KOPT-K1 (cell line): ENCODE measurements at regions not wholly inside any gene's neighbourhood (a gene's known extent, or its start where the extent isn't known, plus 50 kb on each side); places are given as distances from the start of the nearest gene placed in this dataset.
A peak's percentile ranks its signal among the peaks of the same experiment; 100 is the strongest.
"Not testable (repeated sequence)": the region's sequence is repeated elsewhere in the genome, so short reads cannot be mapped to it uniquely, and the experiment has no call there.

Source experiments
- H3K27ac ChIP-seq: fragments of 200-600 bp; sonication (generic); 2 replicates; pipeline ENCODE4 v1.5.1; 2016; ENCODE audit warnings: antibody characterized with exemption, mild to moderate bottlenecking, low read depth, low read length; ENCODE audit not compliant: poor library complexity, severe bottlenecking
- H3K36me3 ChIP-seq: fragments of 200-600 bp; sonication (generic); 2 replicates; pipeline ENCODE4 v1.5.1; 2017; ENCODE audit warnings: antibody characterized with exemption, mild to moderate bottlenecking, low read length, moderate library complexity; ENCODE audit not compliant: insufficient read depth
- H3K9me3 ChIP-seq: fragments of 200-600 bp; sonication (generic); 2 replicates; pipeline ENCODE4 v1.5.1; 2017; ENCODE audit warnings: antibody characterized with exemption, low read length, mild to moderate bottlenecking; ENCODE audit not compliant: insufficient read depth, poor library complexity, severe bottlenecking

DNA sequence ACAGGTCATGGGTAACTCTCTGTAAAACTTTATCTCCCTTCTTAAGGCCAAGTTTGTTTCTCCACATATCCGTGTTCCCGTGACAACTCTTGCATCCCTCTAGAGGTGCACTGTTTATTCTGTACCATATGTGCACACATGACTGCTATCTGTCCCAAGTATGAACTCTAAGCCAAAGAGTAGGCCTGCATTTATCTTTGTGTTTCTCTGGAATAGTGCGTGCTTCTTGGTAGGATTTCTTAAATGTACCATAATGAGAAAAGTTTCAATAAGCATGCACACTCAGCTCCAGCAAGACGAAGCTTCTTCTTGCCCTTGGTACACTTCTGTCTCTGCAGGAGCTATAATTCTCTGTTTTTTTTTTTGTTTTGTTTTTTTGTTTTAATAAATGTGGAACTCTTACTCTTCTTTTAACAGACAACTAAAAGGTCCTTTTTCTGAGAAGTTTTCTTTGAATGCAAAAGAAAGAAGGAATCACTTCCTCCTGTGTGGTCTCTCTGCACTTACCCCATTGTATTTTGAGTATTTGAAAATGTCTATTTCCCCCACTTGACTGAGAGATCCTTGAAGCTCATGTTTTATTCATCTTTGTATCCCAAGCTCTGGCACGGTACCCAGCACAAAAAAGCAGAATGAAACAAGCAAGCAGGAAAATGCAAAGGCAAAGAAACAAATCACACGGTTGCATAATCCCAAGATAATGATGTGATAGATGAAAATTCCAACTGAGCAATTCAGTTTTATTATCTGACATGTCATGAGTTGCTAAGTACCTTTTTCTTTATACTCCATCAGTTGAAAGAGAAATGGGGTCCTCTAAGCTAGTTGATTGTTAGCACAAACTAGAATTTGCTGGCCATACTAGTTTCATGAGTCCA lies 521.9 kb upstream of the BOD1L1 start:
- H3K27ac ChIP-seq: no peak overlapping the region
- no peaks in the 10 kb centered on the region for H3K36me3 ChIP-seq
- no peaks in the 10 kb centered on the region for H3K9me3 ChIP-seq

DNA sequence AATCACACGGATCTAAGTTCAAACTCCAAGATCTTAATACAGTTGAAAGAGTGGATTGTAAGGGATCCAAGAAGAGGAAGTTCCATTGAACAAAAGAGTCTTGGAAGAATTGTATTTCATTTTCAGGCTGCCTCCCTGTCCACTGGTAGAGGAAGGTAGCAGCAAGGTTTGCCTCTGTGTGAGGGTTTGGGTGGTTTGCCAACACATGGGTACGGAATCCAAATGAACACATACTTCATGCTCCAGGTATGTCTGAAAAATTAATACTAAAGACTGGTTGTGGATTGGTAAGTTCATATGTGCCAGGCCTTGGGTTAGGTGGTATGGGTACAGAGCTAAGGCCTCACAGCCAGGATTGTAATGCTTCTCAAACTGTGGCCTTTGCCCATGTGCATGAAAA lies 523.6 kb upstream of the BOD1L1 start:
- Histone ChIP-seq H3K27ac (no peak overlapping the region), H3K36me3 (no peaks in the 10 kb centered on the region), H3K9me3 (no peaks in the 10 kb centered on the region)

DNA sequence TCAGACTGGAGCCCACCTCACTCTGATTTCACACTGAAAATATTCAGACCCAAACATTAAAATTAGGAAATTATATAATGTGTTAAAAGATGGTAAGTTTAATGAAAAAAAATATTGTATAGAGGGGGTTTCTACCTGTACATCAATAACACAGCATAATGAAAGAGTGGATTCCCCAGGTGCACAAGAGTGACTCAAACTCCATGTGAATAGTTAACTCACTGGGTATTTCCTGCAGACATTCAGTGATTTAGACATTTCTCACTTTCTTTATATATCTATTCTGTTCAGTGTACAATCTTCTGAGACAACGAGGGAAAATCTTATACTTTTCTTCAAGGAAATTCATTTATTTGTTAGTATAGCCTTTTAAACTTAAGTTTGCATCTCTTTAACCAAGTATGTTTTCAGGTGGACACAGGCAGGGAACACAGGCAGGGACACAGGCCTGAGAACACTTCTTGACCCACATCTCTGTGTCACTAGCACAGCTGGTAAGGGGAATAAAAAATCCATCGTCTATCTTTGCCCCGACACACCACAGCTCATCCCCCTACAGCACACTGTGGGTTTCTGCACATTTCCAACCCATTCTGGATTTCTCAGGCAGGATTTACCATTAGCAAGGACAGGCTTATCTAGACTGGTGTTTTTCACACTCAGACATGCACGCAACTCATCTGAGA lies 525.5 kb upstream of the BOD1L1 start:
- Histone ChIP-seq H3K36me3 (no peaks in the 10 kb centered on the region), H3K9me3 (no peaks in the 10 kb centered on the region), H3K27ac (no peak overlapping the region)

DNA sequence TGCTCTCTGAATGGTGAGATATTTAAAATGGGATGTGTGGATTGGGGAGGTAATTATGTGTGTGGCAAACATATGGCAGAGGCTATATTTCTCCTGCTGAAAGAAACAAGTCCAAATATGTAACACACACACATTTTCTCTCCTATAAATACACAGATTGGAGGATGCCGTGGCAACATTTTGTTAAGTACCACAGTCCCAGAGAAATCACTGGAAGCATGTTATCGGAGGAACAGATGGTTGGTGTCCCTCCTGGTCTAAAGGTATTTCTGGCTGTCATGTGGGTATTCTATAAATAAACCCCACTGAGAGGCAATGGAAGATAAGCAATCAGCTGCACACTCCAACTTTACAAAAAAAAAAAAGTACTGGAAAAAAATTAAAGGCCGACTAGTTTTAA lies 528.3 kb upstream of the BOD1L1 start:
- no peaks in the 10 kb centered on the region for H3K9me3 ChIP-seq
- H3K36me3 ChIP-seq: no peaks in the 10 kb centered on the region

DNA sequence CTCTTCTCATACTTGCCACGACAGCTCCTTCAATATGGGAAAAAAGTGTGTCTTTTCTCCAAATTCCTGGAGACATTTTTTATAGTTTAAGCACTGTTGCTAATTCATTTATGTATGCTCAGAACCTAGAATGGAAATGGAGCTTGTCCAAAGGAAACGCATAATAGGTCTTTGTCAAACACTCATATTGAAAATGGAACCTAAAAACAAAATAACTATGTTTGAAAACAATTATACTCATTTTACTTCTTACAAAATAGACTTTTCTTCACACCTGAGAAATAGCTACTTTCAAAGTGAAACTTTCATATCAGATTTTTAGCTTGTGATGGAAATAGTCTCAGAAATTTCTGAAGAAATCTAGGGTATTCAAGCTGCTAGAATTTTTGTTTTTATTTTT lies 529.7 kb upstream of the BOD1L1 start:
- Histone ChIP-seq H3K27ac (no peak overlapping the region), H3K9me3 (no peaks in the 10 kb centered on the region), H3K36me3 (no peaks in the 10 kb centered on the region)

More for the DNA sequence above, 528.3 kb upstream of the BOD1L1 start:
- no peak overlapping the region for H3K27ac ChIP-seq

DNA sequence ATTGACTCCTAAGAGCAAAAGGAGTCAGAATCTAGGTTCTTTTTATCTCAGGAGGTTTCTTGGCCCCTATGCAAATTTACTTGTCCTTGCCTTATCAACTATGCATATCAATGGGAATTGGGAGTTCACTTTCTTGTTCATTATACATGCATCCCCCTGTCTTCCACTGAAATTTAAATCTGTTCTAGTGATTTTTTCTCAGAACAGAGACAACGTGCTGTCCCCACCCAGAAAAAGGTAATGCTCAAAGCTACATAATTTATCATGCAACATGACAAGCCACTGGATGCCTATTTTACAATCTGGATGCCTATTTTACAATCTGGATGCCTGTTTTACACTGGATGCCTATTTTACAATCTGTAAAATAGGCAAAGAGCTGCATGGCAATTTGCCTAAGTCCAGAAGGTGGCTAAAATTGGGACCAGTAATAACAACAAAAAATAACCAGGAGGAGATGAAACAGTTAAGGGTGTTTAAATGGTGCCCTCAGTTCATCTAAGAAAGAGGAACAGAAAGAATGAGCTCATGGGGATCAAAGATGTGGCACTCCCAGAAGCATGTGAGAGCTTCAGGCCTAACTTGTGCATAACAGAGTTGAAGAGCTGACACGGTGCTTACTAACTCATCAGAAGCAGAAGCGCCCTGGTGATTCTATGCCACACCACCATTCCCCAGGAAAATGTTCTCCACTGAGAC lies 537.8 kb upstream of the BOD1L1 start:
- Histone ChIP-seq H3K36me3 (no peaks in the 10 kb centered on the region), H3K9me3 (no peaks in the 10 kb centered on the region), H3K27ac (no peak overlapping the region)

DNA sequence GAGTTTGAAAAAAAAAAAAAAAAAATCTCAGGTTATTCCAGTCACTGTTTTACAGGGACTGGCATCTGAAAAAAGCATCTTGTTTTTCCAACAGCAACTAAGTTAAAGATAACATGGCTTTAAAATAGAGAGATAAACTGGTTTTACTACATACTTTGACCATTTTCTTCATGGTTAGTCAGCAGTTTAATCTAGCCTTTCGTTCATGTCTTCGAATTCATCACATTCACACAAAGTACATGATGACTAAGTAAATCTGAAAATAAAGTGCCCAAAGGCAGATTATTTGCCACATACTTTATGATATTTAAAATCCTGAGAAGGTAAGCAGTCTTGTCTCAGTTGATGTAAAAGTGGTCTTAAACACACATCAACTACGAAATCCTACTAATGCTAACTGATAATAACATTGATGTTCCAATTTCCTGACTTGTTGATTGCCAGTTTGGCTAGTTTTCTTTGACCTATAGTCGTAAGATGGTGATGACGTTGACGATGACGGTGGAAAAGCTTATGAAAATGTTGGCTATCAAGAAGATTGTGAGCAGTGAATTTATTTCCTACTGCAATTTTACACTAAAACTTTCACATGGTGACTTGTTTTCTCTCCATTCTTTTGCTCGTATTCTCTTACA lies 540.5 kb upstream of the BOD1L1 start:
- no peaks in the 10 kb centered on the region for H3K9me3 ChIP-seq
- H3K36me3 ChIP-seq: no peaks in the 10 kb centered on the region
- H3K27ac ChIP-seq: no peak overlapping the region

DNA sequence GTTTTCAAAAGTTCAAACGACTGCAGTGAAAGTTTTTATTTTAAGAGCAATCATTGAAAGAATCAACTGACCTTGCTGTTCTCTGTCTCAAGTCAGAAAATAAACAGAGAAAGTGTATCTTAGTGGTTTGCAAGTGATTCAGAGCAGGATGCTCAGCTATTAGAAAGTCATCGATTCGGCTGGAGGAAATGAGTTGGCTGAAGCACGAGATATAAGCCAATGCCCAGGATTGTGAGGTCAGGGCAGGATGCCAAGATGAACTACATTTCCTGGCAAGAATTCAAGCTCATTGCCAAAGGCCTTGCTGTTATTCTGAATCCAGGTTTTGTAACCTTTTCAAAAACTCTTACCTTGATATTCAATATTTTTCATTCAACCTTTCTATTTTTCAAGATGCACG lies 541.4 kb upstream of the BOD1L1 start:
- Histone ChIP-seq H3K36me3 (no peaks in the 10 kb centered on the region), H3K27ac (no peak overlapping the region), H3K9me3 (no peaks in the 10 kb centered on the region)

DNA sequence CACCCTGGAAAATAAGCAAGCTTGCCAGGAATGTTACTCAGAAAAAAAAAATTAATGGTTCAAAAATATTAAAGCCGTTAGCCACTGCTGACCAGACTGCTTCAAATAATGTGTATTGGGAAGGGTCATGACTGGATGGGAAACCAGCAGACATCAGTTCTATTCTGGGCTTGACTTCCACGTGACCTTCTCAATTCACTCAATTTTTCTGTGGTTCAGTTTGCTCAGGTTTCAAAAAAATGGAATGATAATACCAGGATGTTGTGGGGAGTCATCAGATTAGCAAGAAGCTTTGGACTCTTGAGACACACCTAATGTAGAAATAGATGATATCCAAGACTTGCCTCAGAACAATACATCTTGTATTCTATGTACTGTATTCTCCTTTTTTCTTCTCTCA lies 541.9 kb upstream of the BOD1L1 start:
- Histone ChIP-seq H3K36me3 (no peaks in the 10 kb centered on the region), H3K9me3 (no peaks in the 10 kb centered on the region), H3K27ac (no peak overlapping the region)

DNA sequence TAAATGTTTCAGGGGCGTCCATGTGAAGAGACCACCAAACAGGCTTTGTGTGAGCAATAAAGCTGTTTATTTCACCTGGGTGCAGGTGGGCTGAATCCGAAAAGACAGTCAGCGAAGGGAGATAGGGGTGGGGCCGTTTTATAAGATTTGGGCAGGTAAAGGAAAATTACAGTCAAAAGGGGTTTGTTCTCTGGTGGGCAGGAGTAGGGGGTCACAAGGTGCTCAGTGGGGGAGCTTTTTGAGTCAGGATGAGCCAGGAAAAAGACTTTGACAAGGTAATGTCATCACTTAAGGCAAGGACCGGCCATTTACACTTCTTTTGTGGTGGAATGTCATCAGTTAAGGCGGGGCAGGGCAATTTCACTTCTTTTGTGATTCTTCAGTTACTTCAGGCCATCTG lies 542.4 kb upstream of the BOD1L1 start:
- H3K9me3 ChIP-seq, H3K36me3 ChIP-seq, H3K27ac ChIP-seq: not testable (repeated sequence)

DNA sequence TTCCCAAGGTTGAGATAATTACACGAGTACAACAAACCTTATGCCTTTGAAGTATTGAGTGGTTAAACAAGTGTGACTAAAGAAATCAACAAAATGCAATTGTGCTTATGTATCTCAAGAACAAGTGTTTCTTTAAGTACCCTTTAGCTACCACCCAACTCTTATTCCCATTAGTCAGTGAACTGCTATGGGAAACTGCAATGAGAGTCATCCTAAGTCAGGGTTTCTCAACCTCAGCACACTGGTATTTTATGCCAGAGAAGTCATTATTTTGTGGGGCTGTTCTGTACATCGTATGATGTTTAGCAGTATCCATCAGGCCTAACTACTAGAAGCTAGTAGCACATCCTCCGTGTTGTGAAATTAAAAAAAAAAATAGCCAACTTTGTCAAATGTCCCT lies 549.1 kb upstream of the BOD1L1 start:
- no peaks in the 10 kb centered on the region for H3K36me3 ChIP-seq
- H3K27ac ChIP-seq: no peak overlapping the region
- no peaks in the 10 kb centered on the region for H3K9me3 ChIP-seq

DNA sequence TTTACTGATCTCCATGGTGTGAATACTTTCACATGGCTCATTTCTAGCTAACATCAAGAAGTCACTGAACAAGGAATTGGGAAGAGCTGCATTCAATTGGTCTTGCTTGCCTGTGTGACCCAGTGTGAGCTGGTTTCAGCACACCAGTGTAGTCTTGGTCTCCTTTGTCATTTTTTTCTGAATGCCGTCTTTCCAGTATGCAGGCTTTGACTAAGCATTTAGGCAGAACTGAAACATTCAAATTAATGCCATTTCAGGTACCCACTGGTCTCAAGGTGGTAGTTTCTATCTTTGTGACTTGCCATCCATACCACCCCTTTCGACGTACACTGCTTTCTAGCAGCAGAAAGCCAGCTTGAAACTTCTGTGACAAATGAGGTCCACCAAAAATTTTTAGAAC lies 550.5 kb upstream of the BOD1L1 start:
- no peaks in the 10 kb centered on the region for H3K9me3 ChIP-seq
- H3K36me3 ChIP-seq: no peaks in the 10 kb centered on the region
- peak overlapping the region; percentile 66 for H3K27ac ChIP-seq

DNA sequence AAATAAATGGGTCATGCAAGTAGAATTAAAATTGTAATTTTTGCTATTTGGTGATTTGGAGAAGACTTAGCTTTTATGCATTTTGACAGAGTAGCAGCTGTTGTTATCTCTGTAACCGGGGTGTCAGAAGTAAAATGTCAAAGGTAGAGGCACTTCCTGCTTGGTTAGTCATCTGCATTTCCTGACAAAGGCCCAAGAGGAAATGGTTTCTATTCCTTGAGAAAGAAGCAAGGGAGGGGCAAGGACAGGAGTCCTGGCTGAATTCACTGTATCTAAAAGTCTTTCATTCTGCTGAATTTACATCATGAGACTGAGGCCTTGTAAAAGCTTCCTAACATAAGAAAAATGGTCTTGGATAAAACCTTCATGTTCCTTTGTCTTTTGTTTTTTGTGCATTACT lies 550.9 kb upstream of the BOD1L1 start:
- Histone ChIP-seq H3K27ac (peak overlapping the region; percentile 66), H3K36me3 (no peaks in the 10 kb centered on the region), H3K9me3 (no peaks in the 10 kb centered on the region)

DNA sequence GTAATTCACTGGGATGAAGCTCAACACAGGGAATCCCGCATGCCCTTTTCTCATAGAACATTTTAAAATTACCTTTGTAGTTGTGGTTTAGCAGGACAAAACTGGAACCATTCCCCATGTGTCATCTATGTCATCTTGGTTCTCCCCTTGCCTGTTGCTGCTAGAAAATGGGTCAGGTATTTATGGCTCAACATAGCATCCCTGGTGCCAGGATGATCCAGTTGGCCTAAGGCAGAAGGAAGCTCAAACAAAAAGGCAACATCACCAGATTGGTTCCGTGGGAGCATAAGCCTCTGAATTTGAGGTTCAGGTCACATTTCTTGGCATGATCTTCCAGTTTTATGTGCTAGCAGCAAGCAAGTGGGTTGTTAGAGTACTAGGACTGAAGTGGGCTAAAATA lies 552.6 kb upstream of the BOD1L1 start:
- Histone ChIP-seq H3K36me3 (no peaks in the 10 kb centered on the region), H3K9me3 (no peaks in the 10 kb centered on the region), H3K27ac (no peak overlapping the region)

DNA sequence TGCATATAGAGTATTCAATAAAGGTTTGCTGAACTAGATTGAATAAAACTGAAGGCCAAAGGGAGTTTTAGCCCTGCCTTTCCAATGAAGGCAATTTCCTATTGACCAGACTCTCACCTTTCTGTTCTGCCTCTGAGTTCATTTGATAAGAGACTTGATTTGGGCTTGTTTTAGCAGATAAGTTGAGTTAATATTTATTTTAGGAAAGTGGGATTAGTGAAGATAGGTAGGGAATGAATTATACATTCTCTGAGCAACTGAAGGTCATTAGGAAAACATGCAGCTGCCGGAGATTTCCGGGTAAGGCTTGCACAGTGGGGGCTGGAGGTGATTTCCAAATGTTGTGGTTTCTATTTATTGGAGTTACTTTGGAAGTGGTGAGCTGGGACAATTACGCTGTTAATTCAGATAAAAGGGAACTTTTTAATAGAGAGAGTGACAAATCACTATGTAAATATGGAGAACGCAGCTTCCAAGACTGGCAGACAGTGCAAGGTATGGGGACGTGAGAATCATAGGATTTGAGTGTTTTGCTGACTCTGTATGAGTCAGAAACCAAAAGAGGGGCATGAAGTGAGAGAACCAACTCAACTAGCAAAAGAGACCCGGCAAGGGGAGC lies 553.6 kb upstream of the BOD1L1 start:
- H3K9me3 ChIP-seq: no peaks in the 10 kb centered on the region
- no peak overlapping the region for H3K27ac ChIP-seq

More for the DNA sequence above, 553.6 kb upstream of the BOD1L1 start:
- no peaks in the 10 kb centered on the region for H3K36me3 ChIP-seq
